C4-2B (cell line): ENCODE measurements at regions not wholly inside any gene's neighbourhood (a gene's known extent, or its start where the extent isn't known, plus 50 kb on each side); places are given as distances from the start of the nearest gene placed in this dataset.
"Not testable (repeated sequence)": the region's sequence is repeated elsewhere in the genome, so short reads cannot be mapped to it uniquely, and the experiment has no call there.

Experiments used
- H3K27ac ChIP-seq: fragments of 450-650 bp; 2 replicates; pipeline ENCODE4 v1.5.1; 2017
- CTCF ChIP-seq: fragments of 450-650 bp; conservative IDR thresholded peaks from 2 replicates; pipeline ENCODE4 v1.5.1; 2017; ENCODE audit warnings: mild to moderate bottlenecking
- ZFX ChIP-seq: fragments of 450-650 bp; IDR thresholded peaks from 2 replicates; pipeline ENCODE4 v1.6.1; 2017

- H3K27ac ChIP-seq, result no peak overlapping the region
- no peak for TF ChIP-seq ZFX
- TF ChIP-seq CTCF, result no peak
Observed at GRCh38 chr4:101649790-101650515, 140.6 kb upstream of the BANK1 start.

GRCh38 chr4:101647710-101648034, 142.9 kb upstream of the BANK1 start:
- H3K27ac ChIP-seq, result no peak overlapping the region
- no peak for TF ChIP-seq ZFX
- no peak for TF ChIP-seq CTCF

- TF ChIP-seq CTCF, result no peak
- TF ChIP-seq ZFX, result no peak
- H3K27ac ChIP-seq, result no peak overlapping the region
Observed at GRCh38 chr4:101644516-101644915, 146.0 kb upstream of the BANK1 start.

- no peak for TF ChIP-seq CTCF
- no peak for TF ChIP-seq ZFX
- H3K27ac ChIP-seq, result no peak overlapping the region
Observed at GRCh38 chr4:101643186-101643837, 147.2 kb upstream of the BANK1 start.

GRCh38 chr4:101632766-101633165, 157.8 kb upstream of the BANK1 start:
- not testable (repeated sequence) for H3K27ac ChIP-seq

- H3K27ac ChIP-seq, result no peak overlapping the region
- TF ChIP-seq CTCF (no peak), ZFX (no peak)
Observed at GRCh38 chr4:101630319-101630986, 160.1 kb upstream of the BANK1 start.

GRCh38 chr4:101621120-101621519, 169.4 kb upstream of the BANK1 start:
- TF ChIP-seq CTCF (no peak), ZFX (no peak)
- H3K27ac ChIP-seq, result no peak overlapping the region

GRCh38 chr4:101615652-101616051, 174.9 kb upstream of the BANK1 start:
- H3K27ac ChIP-seq, result no peak overlapping the region
- TF ChIP-seq ZFX (no peak), CTCF (no peak)

GRCh38 chr4:101606989-101607388, 183.5 kb upstream of the BANK1 start:
- H3K27ac ChIP-seq, result not testable (repeated sequence)
